GM19240 (cell line): ENCODE measurements at regions not wholly inside any gene's neighbourhood (a gene's known extent, or its start where the extent isn't known, plus 50 kb on each side); places are given as distances from the start of the nearest gene placed in this dataset.

ENCODE experiments used
- DNase-seq: peaks from one replicate; pipeline ENCODE4 v3.0.0; 2011; ENCODE audit warnings: low spot score; ENCODE audit not compliant: insufficient read length

DNA sequence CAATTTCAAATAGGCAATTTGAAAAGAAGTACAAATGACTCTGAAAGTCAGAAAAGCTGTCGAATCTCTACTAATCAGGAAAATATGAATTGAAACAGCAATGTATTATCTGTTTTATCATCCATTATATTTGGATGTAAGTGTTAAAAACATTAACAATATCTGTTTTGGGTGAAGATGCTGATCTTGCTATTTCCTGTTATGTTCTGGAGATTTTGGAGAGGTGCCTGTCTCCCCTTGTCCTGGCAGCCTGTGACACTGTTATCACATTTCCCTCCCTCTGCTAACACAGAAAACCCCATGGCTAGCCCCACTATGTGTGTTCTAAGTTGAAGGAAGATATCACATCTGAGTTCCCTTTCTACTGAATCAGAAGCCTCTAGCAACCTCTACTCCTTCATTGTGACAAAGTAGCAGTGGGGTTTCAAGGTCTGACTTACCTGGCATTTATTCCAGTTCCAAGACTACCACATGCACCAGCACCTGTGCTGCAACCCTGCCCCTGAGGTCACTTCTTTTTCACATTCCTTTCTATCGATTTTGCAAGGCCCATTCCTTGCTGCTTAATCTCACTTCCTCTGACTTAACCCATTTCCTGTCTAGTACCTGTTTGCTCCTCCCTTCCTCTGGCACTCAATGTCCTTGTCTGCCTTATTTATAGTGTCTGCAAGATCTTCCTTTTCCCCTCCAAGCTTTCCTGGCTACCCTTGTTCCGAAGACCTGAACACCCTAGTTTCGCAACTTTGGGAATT lies 95.5 kb upstream of the COL8A1 start:
- no peak for DNase-seq

- no peak for DNase-seq
Observed at GRCh38 chr3:99541181-99541580, 97.2 kb upstream of the COL8A1 start.

DNA sequence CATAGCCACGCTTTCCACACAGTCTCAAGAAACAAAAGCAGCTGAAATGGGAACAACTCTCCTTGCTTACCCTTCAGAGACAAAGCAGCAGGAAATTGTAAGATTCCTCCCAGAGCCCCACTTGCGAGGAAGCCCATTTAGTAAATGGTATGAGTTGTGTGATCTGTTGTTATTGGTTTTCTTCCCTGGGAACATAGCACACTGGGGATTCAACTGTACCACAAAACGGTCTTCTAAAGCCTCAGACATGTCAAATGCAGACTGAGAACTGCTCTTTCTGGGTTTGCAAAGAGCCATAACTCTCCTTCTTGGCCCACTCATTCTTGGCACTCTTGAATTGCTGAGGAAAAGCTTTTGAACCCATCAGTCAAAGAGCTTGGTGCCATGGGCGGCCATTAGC lies 101.0 kb upstream of the COL8A1 start:
- no peak for DNase-seq

GRCh38 chr3:99536555-99537314 lies 101.7 kb upstream of the COL8A1 start:
- no peak for DNase-seq

DNA sequence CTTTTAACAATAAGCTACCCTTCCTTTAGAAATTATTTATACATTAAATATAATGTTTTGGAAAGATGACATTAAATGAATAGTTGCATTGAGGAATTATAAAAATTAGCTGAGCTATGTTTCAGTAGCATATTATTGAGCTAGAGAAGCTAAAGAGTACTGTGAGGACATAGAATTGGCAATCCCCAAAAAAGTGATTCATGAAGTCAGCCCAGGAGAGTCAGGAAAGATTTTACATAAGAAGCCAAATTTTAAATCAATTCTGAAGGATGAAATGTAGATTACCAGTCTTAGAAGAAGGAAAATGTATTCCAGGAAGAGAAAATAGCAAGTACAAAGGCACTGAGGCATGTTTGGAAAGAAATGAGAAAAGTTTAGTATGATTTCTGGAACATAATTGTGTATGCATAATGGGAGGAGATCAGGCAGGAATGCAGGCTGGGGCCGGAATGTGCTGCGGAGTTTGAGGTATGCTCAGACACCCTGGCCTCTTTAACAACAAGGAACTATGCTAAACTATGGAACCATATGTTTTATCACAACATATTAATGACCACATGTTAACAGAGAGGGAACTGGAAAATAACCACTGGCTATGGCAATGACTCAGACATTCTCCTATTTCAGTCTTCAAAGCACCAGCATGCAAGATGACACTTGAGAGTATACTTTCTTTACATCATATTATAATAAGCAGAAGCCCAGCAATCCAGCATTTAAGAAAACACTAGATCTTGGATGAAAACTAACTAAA lies 103.3 kb upstream of the COL8A1 start:
- DNase-seq, result no peak

GRCh38 chr3:99532246-99532645 lies 106.1 kb upstream of the COL8A1 start:
- no peak for DNase-seq

GRCh38 chr3:99529265-99529664 lies 109.1 kb upstream of the COL8A1 start:
- no peak for DNase-seq

- DNase-seq, result no peak
Observed at GRCh38 chr3:99526921-99527320, 111.5 kb upstream of the COL8A1 start.

GRCh38 chr3:99524559-99524958 lies 113.8 kb upstream of the COL8A1 start:
- DNase-seq, result no peak

DNA sequence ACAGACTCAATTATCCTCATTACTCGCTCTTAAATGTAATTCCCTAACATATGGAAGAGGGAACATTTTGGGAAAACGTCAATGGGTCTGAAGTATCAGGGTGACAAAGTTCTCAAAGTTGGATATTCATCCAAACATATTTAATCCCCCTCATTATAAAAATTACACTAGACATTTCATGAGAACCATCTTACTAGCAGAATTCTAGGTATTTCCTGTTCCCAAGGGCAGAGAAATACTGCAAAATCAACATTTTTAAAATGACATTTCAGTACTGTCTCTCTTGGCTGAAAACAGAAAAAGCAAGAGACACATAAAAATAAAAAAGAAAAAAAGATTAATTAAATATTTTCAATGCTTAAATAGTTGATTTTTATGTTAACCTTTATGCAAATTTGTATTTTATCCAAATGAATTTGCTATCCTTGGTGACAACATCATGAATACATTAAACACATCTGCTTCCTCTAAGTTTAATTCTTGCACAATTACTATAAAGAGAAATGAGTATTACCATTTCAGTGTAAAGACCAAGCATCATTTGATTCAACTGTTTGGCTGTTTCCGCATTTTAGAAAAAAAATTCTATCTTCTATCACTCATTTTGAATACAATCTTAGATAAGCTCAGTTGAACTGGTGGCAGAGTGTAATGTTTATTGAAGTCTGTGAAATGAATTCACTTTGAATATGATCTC lies 114.8 kb upstream of the COL8A1 start:
- no peak for DNase-seq

DNA sequence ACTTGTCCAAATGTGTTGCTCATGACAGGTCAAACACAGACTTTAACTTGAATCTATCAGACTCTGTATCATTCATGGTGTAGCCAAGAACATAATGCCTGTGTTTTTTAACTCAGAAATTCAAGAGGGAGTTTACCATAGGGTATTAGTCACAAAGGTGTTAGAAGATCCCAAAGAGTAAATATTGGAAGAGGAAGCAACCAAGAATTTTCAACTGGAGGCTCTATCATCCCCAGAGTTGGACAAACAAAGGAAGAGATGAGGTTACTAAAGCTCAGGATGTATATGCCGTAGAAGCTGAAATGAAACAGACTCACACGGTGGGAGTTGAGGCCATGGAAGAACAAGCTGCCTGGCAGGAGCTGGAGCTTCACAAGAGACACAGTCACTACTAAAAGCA lies 116.2 kb upstream of the COL8A1 start:
- DNase-seq, result no peak

GRCh38 chr3:99521551-99521950 lies 116.8 kb upstream of the COL8A1 start:
- no peak for DNase-seq

- no peak for DNase-seq
Observed at GRCh38 chr3:99520513-99520912, 117.9 kb upstream of the COL8A1 start.

GRCh38 chr3:99516936-99517335 lies 121.5 kb upstream of the COL8A1 start:
- no peak for DNase-seq

GRCh38 chr3:99515891-99516290 lies 122.5 kb upstream of the COL8A1 start:
- DNase-seq, result no peak

GRCh38 chr3:99509224-99509623 lies 129.2 kb upstream of the COL8A1 start:
- DNase-seq, result no peak

GRCh38 chr3:99508191-99508590 lies 130.2 kb upstream of the COL8A1 start:
- DNase-seq, result no peak

DNA sequence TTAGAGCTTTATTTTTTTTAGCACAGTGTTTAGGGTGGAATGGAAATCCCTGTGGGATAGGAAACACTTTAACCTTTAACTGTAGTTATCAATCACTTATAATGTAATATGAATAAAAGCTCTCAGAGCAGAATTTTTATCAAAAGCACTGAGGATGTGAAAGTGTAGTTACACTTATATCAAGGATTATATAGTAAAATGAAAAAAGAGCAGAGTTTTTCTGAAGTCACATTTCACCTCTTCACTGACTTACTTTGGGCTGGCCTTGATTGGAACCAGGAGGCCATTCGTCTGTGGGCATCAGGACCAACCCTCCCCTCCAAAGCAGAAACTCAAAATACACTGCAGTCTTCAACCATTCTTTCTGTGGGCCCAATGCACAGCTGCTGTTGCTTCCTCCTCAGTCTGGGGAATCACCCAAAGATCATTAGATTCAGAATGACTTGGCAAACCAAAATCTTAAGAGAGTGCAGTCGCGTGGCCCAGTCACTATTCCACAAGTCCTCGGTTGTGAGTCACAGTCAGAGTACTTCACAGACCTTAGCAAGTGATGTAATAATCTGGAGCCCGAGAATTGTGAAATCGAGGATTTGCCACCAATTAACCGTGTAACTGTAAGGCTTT lies 132.6 kb upstream of the COL8A1 start:
- DNase-seq, result peak; percentile 27

GRCh38 chr3:99505200-99505599 lies 133.2 kb upstream of the COL8A1 start:
- no peak for DNase-seq

DNA sequence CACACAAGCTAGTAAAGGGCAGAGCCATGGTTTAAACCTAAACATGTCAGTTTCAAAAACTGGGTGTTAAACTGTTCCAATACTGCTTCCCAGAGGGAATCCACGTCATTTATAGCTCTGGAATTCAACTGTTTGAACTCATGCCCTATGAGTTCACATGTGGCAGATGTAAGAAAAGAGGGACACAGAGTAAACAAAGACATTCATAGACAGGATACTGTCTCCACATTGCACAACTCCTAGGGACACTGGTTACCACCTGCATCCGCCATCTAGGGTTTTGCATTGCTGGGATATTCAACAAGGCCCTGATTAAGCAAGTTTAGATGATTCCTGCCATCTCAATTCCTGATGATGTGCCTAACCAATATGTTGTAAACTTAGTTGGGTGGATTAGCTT lies 134.1 kb upstream of the COL8A1 start:
- no peak for DNase-seq

DNA sequence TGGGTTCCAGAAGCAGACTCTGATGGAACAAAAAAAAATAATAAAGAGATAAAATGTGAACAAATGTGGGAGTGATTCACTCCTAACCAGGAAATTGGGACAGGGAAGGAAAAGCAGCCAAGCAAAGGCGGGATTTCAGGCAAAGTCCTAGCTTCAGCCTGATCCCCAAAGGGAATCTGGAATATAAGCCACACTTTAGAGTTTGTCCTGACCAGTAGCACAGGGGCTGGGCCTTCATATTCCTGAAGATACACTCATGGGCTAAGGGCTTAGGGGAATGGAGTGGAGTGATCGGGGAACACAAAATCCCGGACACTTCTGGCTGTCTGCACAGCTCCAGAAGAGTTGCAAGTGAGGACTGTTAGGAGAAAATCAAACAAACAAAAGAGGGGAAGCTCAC lies 135.0 kb upstream of the COL8A1 start:
- DNase-seq, result no peak
